HL-60 (cell line): ENCODE measurements at regions not wholly inside any gene's neighbourhood (a gene's known extent, or its start where the extent isn't known, plus 50 kb on each side); places are given as distances from the start of the nearest gene placed in this dataset.

Experiments
- DNase-seq, 2 experiments: peaks; one replicate each; pipeline ENCODE4 v3.0.0-alpha.2; 2010 to 2020; ENCODE audit warnings: low read depth in 1 of 2, low spot score in 1 of 2
- H3K27ac ChIP-seq: fragments of 250-450 bp; sonication (Bioruptor Pico); replicated peaks from 2 replicates; pipeline ENCODE4 v1.5.1; 2020; ENCODE audit warnings: mild to moderate bottlenecking, moderate library complexity
- H3K27me3 ChIP-seq: fragments of 250-450 bp; sonication (Bioruptor Pico); 2 replicates; pipeline ENCODE4 v1.5.1; 2021; ENCODE audit warnings: mild to moderate bottlenecking, moderate library complexity; ENCODE audit not compliant: insufficient read depth, poor library complexity, severe bottlenecking
- H3K4me3 ChIP-seq: replicated peaks from 2 replicates; pipeline ENCODE4 v1.5.1; 2011; ENCODE audit warnings: mild to moderate bottlenecking, control low read depth, low read length; ENCODE audit not compliant: insufficient read depth
- GABPA ChIP-seq: IDR thresholded peaks from 2 replicates; pipeline ENCODE4 v1.6.1; 2012; ENCODE audit warnings: low read depth
- POLR2AphosphoS5 ChIP-seq: IDR thresholded peaks from 2 replicates; pipeline ENCODE4 v1.6.1; 2012; ENCODE audit warnings: low read depth
- SPI1 ChIP-seq: IDR thresholded peaks from 2 replicates; pipeline ENCODE4 v1.6.1; 2012; ENCODE audit warnings: low read depth, mild to moderate bottlenecking, borderline replicate concordance
- TF ChIP-seq, protein P1 (sequence below): IDR thresholded peaks from one replicate; pipeline ENCODE4 v1.5.1; 2011; ENCODE audit warnings: low read length, control low read depth, inconsistent platforms; ENCODE audit not compliant: insufficient read depth
- TF ChIP-seq, protein P2 (sequence below): IDR thresholded peaks from 2 replicates; pipeline ENCODE4 v1.6.1; 2012; ENCODE audit warnings: low read depth; ENCODE audit not compliant: insufficient replicate concordance

DNA sequence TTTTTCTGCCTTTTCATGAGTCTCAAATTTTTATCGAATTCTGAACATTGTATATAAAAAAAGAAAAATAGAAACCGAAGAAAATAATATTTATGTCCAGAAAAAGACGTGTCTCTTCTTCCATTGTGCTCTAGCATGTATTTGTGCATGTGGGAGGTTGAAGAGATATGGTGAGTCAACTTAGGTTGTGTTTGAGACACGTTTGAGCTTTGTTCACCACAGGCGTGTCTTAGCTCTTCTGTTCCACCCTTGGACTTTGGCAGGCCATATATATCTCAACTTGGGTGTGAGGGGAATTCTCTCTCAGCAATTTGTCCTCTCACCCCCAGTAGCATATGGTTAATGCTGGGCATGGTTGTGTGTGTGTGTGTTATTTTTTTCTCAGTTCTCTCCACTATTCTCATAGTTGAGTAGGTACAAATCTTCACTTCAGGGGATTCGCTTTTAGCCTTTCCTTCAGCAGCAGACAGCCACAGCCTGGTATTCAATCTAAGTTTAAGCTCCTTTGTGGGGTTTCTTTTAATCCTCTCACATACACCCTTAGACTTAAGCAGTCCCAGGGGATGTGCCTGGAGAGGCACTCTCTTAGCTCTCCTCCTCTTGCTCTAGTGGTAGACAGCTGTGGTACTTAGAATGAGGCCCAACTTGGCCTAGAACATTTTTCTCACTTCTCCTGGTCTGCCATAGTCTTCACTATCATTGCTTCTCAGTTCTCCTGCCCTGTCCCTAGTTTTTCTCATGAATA is 286.5 kb upstream of the RBMS3 start:
- no peak overlapping the region for H3K4me3 ChIP-seq
- DNase-seq = no peak
- H3K27ac ChIP-seq = no peak overlapping the region
- H3K27me3 ChIP-seq = no peaks in the 10 kb centered on the region
- TF ChIP-seq GABPA (no peak), POLR2AphosphoS5 (no peak), SPI1 (no peak)
- TF ChIP-seq, protein P1, sequence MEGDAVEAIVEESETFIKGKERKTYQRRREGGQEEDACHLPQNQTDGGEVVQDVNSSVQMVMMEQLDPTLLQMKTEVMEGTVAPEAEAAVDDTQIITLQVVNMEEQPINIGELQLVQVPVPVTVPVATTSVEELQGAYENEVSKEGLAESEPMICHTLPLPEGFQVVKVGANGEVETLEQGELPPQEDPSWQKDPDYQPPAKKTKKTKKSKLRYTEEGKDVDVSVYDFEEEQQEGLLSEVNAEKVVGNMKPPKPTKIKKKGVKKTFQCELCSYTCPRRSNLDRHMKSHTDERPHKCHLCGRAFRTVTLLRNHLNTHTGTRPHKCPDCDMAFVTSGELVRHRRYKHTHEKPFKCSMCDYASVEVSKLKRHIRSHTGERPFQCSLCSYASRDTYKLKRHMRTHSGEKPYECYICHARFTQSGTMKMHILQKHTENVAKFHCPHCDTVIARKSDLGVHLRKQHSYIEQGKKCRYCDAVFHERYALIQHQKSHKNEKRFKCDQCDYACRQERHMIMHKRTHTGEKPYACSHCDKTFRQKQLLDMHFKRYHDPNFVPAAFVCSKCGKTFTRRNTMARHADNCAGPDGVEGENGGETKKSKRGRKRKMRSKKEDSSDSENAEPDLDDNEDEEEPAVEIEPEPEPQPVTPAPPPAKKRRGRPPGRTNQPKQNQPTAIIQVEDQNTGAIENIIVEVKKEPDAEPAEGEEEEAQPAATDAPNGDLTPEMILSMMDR = no peak
- TF ChIP-seq, protein P2, sequence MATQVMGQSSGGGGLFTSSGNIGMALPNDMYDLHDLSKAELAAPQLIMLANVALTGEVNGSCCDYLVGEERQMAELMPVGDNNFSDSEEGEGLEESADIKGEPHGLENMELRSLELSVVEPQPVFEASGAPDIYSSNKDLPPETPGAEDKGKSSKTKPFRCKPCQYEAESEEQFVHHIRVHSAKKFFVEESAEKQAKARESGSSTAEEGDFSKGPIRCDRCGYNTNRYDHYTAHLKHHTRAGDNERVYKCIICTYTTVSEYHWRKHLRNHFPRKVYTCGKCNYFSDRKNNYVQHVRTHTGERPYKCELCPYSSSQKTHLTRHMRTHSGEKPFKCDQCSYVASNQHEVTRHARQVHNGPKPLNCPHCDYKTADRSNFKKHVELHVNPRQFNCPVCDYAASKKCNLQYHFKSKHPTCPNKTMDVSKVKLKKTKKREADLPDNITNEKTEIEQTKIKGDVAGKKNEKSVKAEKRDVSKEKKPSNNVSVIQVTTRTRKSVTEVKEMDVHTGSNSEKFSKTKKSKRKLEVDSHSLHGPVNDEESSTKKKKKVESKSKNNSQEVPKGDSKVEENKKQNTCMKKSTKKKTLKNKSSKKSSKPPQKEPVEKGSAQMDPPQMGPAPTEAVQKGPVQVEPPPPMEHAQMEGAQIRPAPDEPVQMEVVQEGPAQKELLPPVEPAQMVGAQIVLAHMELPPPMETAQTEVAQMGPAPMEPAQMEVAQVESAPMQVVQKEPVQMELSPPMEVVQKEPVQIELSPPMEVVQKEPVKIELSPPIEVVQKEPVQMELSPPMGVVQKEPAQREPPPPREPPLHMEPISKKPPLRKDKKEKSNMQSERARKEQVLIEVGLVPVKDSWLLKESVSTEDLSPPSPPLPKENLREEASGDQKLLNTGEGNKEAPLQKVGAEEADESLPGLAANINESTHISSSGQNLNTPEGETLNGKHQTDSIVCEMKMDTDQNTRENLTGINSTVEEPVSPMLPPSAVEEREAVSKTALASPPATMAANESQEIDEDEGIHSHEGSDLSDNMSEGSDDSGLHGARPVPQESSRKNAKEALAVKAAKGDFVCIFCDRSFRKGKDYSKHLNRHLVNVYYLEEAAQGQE = no peak

DNA sequence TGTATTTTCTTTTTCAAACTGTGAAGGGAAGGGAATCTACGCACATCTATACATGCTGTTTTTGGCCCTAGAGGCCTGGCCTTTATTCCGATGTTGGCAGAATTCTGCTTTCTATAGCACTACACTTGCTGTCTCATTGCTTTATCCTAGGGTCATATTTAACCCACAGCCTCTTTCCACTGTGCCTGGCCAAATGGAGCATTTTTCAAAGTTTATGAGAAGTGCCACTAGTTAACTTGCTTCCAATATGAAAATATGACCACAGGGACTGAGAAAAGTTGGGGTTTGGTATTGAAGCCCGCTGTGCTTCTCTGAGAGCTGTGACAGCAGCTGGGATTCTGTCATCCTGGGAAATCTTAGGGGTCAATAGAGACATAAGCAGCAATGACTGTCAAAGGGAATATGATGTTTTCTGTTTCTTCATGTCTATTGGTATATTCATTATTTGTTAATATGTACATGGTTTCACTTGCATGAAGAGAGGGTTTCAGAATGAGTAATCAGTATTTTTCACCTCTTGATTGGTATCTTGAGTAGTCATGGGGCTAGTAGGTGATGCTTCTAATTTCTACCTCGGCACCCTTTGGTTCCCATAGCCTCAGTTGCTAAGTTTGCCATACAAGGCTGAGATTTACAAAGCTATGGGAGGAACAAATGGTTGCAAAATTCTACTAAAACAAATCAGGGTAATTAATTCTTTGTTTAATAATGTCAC is 275.8 kb upstream of the RBMS3 start:
- Histone ChIP-seq H3K27me3 (no peaks in the 10 kb centered on the region), H3K4me3 (no peak overlapping the region), H3K27ac (no peak overlapping the region)
- DNase-seq = no peak
- TF ChIP-seq POLR2AphosphoS5 = no peak
- TF ChIP-seq, protein P2 = no peak
- no peak for TF ChIP-seq GABPA
- TF ChIP-seq SPI1 = no peak
- TF ChIP-seq, protein P1 = no peak

DNA sequence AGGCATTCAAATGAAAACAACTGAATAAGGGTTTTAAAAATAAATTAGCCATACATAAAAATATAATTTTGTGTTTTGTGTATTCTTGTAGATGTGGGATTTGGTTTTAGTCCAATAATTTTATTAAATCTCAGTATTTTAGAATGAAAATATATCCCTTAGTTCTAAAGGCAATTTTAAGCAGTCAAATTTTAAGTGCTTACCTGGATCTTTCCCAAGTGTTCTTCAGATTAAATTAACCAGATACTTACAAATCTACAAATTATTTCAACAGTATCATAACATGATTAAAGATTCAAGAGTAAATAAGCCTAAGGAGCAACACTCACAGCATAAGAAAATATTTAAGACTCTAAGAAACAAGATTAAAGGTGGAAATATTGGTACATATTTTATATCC is 275.0 kb upstream of the RBMS3 start:
- DNase-seq = no peak
- no peak overlapping the region for H3K4me3 ChIP-seq
- H3K27me3 ChIP-seq = no peaks in the 10 kb centered on the region
- H3K27ac ChIP-seq = no peak overlapping the region
- no peak for TF ChIP-seq SPI1
- TF ChIP-seq, protein P2 = no peak
- no peak for TF ChIP-seq POLR2AphosphoS5
- TF ChIP-seq, protein P1 = no peak
- no peak for TF ChIP-seq GABPA
